Kidney (tissue), 13 donors: ENCODE measurements at regions not wholly inside any gene's neighbourhood (a gene's known extent, or its start where the extent isn't known, plus 50 kb on each side); places are given as distances from the start of the nearest gene placed in this dataset.

Experiments
- DNase-seq, 5 donors: peaks; one replicate each; pipeline ENCODE4 v3.0.0-alpha.2; 2013 to 2020
- FAIRE-seq: peaks from 2 replicates; lab custom pipeline; 2012; peaks lifted over from hg19 to GRCh38; lab: Jason Lieb, UNC
- H3K27ac ChIP-seq, 2 donors: one replicate each; pipeline ENCODE4 v1.7.0; 2013; ENCODE audit warnings: low read depth in 2 of 2, low read length in 2 of 2, inconsistent platforms in 1 of 2
- H3K27me3 ChIP-seq: one replicate; pipeline ENCODE4 v1.7.1; 2013; ENCODE audit warnings: low read length, inconsistent platforms; ENCODE audit not compliant: control insufficient read depth, insufficient read depth
- H3K36me3 ChIP-seq, 3 donors: one replicate each; pipeline versions ENCODE4 v1.7.0 to v1.7.1; 2013; ENCODE audit warnings: low read length in 3 of 3, control low read depth in 1 of 3, inconsistent platforms in 1 of 3; ENCODE audit not compliant: insufficient read depth in 3 of 3, control insufficient read depth in 2 of 3
- H3K4me1 ChIP-seq, 3 donors: one replicate each; pipeline versions ENCODE4 v1.7.0 to v1.7.1; 2013; ENCODE audit warnings: low read length in 3 of 3, inconsistent platforms in 1 of 3, low read depth in 1 of 3; ENCODE audit not compliant: control insufficient read depth in 2 of 3, insufficient read depth in 2 of 3
- H3K4me3 ChIP-seq, 3 donors: one replicate each; pipeline versions ENCODE4 v1.7.0 to v1.8.1; 2013; ENCODE audit warnings: low read length in 3 of 3, control low read depth in 1 of 3, inconsistent platforms in 1 of 3
- H3K9ac ChIP-seq, 3 donors: one replicate each; pipeline versions ENCODE4 v1.7.0 to v1.7.1; 2013; ENCODE audit warnings: low read length in 3 of 3, control low read depth in 1 of 3, inconsistent platforms in 1 of 3
- H3K9me3 ChIP-seq, 3 donors: one replicate each; pipeline versions ENCODE4 v1.7.0 to v1.7.1; 2013; ENCODE audit warnings: low read length in 3 of 3, control low read depth in 1 of 3, inconsistent platforms in 1 of 3; ENCODE audit not compliant: control insufficient read depth in 2 of 3, insufficient read depth in 1 of 3
- CTCF ChIP-seq: IDR thresholded peaks from 3 replicates; pipeline ENCODE4 v1.5.1; 2012; ENCODE audit warnings: mild to moderate bottlenecking, moderate library complexity, borderline replicate concordance; ENCODE audit not compliant: insufficient read depth; ENCODE audit errors: extremely low read depth
- intact Hi-C: fragments of 100-400 bp; cut with DNase I; formaldehyde crosslinking; loops from one replicate; pipeline ENCODE4 v1.11.1; 2022
- donor health status: control.
- donor health status: control.
- donor health status: control.
- donor health status: control.
- donor health status: control.
- donor health status: DM: yes; HTN: yes; CAD: no.
- donor health status: Normal renal cell carcinoma (clear cell type).

GRCh38 chr2:239780236-239780994, 244.7 kb downstream of the NDUFA10 start:
- peak in 1 of 5 donors; percentile 42 for DNase-seq
- no peak for FAIRE-seq
- Histone ChIP-seq H3K36me3 (no peaks in the 10 kb centered on the region), H3K9ac (no peak overlapping the region), H3K4me3 (no peak overlapping the region), H3K9me3 (no peaks in the 10 kb centered on the region), H3K27ac (no peak overlapping the region), H3K4me1 (no peaks in the 10 kb centered on the region), H3K27me3 (no peaks in the 10 kb centered on the region)
- intact Hi-C loops = no loop called here
- TF ChIP-seq CTCF = no peak

GRCh38 chr2:239779584-239779983, 245.6 kb downstream of the NDUFA10 start:
- Histone ChIP-seq H3K27ac (no peak overlapping the region), H3K27me3 (no peaks in the 10 kb centered on the region), H3K4me3 (no peak overlapping the region), H3K9ac (no peak overlapping the region), H3K36me3 (no peaks in the 10 kb centered on the region), H3K9me3 (no peaks in the 10 kb centered on the region), H3K4me1 (no peaks in the 10 kb centered on the region)
- FAIRE-seq (no peak), DNase-seq (peak in 2 of 5 donors; percentile 1 to 33)
- intact Hi-C loops = no loop called here
- no peak for TF ChIP-seq CTCF

GRCh38 chr2:239778861-239779558, 246.1 kb downstream of the NDUFA10 start:
- Histone ChIP-seq H3K4me3 (no peak overlapping the region), H3K4me1 (no peaks in the 10 kb centered on the region), H3K9ac (no peak overlapping the region), H3K9me3 (no peaks in the 10 kb centered on the region), H3K27ac (no peak overlapping the region), H3K27me3 (no peaks in the 10 kb centered on the region), H3K36me3 (no peaks in the 10 kb centered on the region)
- intact Hi-C loops = no loop called here
- no peak for TF ChIP-seq CTCF
- DNase-seq (peak in 2 of 5 donors; percentile 5 to 39), FAIRE-seq (no peak)
